Psoas muscle (tissue), 7 donors: ENCODE measurements at regions not wholly inside any gene's neighbourhood (a gene's known extent, or its start where the extent isn't known, plus 50 kb on each side); places are given as distances from the start of the nearest gene placed in this dataset.
"Not testable (repeated sequence)": the region's sequence is repeated elsewhere in the genome, so short reads cannot be mapped to it uniquely, and the experiment has no call there.

Source experiments
- ATAC-seq, 4 donors: fragments of 200-7000 bp; cut with Tn5 transposase; one replicate each; pipeline ENCODE4 v1.9.1; 2020; ENCODE audit warnings: moderate library complexity in 3 of 4, mild to moderate bottlenecking in 2 of 4
- DNase-seq, 2 donors: peaks; one replicate each; pipeline ENCODE4 v3.0.0-alpha.2; 2020
- H3K27ac ChIP-seq: fragments of 200-600 bp; one replicate; pipeline ENCODE4 v1.8.0; 2022
- H3K27me3 ChIP-seq, 3 donors: fragments of 200-600 bp in 1 of 3; one replicate each; pipeline versions ENCODE4 v1.6.1 to v1.8.0; 2013 to 2022; ENCODE audit warnings: low read length in 2 of 3, mild to moderate bottlenecking in 2 of 3, moderate library complexity in 1 of 3; ENCODE audit not compliant: insufficient read depth in 3 of 3
- H3K36me3 ChIP-seq, 2 donors: fragments of 200-600 bp in 1 of 2; one replicate each; pipeline versions ENCODE4 v1.6.1 to v1.8.0; 2013 to 2022; ENCODE audit warnings: low read depth in 1 of 2, mild to moderate bottlenecking in 1 of 2, moderate library complexity in 1 of 2; ENCODE audit not compliant: insufficient read depth in 1 of 2
- H3K4me1 ChIP-seq: fragments of 200-600 bp; one replicate; pipeline ENCODE4 v1.8.0; 2022
- H3K4me3 ChIP-seq: fragments of 200-600 bp; one replicate; pipeline ENCODE4 v1.8.0; 2022; ENCODE audit warnings: mild to moderate bottlenecking
- H3K9me3 ChIP-seq: fragments of 200-600 bp; one replicate; pipeline ENCODE4 v1.8.0; 2022
- WGBS, 3 donors: extraction: QIAGEN DNeasy Blood & Tissue Kit; methylation state at CpG; one replicate each; pipeline versions ENCODE4 v1.1.6 to v1.1.7; 2013; 5-methylcytosine and 5-hydroxymethylcytosine counted together
- intact Hi-C, 2 donors: fragments of 100-400 bp; cut with DNase I; formaldehyde crosslinking; loops; one replicate each; pipeline versions ENCODE4 v1.11.0 to v1.14.2; 2022
- TF ChIP-seq, protein P1 (sequence below): fragments of 200-600 bp; IDR thresholded peaks from one replicate; pipeline ENCODE4 v1.8.0; 2022; ENCODE audit warnings: antibody characterized with exemption
- donor health status: healthy with polysubstance abuse.
- donor health status: DM: no; HTN: no; CAD: no; lungs with moderate emphysema.
- donor health status: Bipolar disorder and iron deficiency.
- donor health status: healthy.
- donor health status: DM: yes; HTN: yes; CAD: no.
- donor health status: DM: no; HTN: no; CAD: no.
- donor health status: DM: yes; HTN: yes; CAD: no.

DNA sequence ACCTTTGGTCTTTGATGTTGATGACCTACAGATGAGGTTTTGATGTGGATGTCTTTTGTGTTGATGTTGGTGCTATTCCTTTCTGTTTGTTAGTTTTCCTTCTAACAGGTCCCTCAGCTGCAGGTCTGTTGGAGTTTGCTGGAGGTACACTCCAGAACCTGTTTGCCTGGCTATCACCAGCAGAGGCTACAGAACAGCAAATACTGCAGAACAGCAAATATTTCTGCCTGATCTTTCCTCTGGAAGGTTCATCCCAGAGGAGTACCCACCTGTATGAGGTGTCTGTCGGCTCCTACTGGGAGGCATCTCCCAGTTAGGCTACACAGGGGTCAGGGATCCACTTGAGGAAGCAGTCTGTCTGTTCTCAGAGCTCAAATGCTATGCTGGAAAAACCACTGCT, 694.5 kb upstream of the CDH6 start:
- Histone ChIP-seq H3K27ac (no peak overlapping the region), H3K9me3 (no peaks in the 10 kb centered on the region), H3K27me3 (no peaks in the 10 kb centered on the region), H3K4me1 (no peaks in the 10 kb centered on the region), H3K4me3 (no peak overlapping the region), H3K36me3 (no peaks in the 10 kb centered on the region)
- ATAC-seq (no peak), DNase-seq (no peak)
- intact Hi-C loops = no loop called here
- 0 to 40% (median 21%) methylated on average over 1 of the region's 1 CpG for WGBS, 3 donors
- TF ChIP-seq, protein P1, sequence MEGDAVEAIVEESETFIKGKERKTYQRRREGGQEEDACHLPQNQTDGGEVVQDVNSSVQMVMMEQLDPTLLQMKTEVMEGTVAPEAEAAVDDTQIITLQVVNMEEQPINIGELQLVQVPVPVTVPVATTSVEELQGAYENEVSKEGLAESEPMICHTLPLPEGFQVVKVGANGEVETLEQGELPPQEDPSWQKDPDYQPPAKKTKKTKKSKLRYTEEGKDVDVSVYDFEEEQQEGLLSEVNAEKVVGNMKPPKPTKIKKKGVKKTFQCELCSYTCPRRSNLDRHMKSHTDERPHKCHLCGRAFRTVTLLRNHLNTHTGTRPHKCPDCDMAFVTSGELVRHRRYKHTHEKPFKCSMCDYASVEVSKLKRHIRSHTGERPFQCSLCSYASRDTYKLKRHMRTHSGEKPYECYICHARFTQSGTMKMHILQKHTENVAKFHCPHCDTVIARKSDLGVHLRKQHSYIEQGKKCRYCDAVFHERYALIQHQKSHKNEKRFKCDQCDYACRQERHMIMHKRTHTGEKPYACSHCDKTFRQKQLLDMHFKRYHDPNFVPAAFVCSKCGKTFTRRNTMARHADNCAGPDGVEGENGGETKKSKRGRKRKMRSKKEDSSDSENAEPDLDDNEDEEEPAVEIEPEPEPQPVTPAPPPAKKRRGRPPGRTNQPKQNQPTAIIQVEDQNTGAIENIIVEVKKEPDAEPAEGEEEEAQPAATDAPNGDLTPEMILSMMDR = no peak

DNA sequence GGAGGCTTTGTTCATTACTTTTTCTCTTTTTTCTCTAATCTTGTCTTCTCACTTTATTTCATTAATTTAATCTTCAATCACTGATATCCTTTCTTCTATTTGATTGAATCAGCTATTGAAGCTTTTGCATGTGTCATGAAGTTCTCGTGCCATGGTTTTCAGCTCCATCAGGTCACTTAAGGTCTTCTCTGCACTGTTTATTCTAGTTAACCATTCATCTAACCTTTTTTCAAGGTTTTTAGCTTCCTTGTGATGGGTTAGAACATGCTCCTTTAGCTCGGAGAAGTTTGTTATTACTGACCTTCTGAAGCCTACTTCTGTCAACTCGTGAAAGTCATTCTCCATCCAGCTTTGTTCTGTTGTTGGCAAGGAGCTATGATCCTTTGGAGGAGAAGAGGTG, 695.0 kb upstream of the CDH6 start:
- H3K36me3 ChIP-seq, intact Hi-C loops: not testable (repeated sequence)

DNA sequence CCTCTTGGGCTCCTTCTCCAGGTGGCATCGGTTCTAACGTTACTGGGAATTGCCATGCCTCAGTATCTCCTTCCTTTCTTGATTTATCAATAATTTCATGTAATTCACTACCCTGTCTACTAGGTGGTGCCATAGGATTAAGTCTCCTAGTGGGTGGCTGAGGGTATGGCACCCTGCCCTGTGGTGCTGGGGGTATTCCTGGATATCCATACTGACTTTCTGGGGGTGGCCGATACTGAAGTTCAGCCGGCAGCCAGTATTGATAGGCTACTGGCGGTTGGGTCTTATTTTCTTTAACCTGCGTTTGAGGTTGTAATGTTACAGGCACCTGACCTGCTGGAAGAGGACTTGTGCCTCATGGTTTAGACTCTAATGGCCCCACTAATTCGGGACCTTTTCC, 699.4 kb upstream of the CDH6 start:
- H3K27ac ChIP-seq, H3K9me3 ChIP-seq, H3K36me3 ChIP-seq, DNase-seq, H3K4me1 ChIP-seq, H3K4me3 ChIP-seq, ATAC-seq, intact Hi-C loops, H3K27me3 ChIP-seq: not testable (repeated sequence)
- WGBS, 3 donors = 62 to 87% (median 82%) methylated on average over 4 to 5 of the region's 7 CpGs

More for the DNA sequence above, 695.0 kb upstream of the CDH6 start:
- 74 to 82% (median 80%) methylated on average over 3 of the region's 3 CpGs for WGBS, 3 donors
- ATAC-seq, H3K9me3 ChIP-seq, H3K27me3 ChIP-seq, H3K4me3 ChIP-seq, DNase-seq, H3K4me1 ChIP-seq, H3K27ac ChIP-seq: not testable (repeated sequence)

DNA sequence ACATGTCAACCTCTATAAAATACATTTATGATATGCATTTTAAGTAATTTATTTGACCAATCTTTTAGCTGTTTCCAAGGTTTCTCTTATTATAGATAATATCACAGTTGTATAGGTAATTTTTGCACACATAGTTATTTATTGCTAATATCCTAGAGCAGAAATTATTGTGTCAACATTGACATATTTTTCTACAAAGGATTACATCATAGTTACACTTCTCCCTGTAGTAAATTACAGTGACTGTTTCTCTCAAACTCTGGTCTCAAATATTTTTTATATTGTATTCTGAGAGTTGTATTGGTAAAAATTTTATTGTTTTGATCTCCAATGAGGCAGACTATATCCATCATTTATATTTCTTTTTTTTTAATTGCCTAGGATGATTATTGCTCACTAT, 714.4 kb upstream of the CDH6 start:
- DNase-seq (no peak), ATAC-seq (no peak)
- Histone ChIP-seq H3K27ac (no peak overlapping the region), H3K36me3 (no peaks in the 10 kb centered on the region), H3K4me1 (no peaks in the 10 kb centered on the region), H3K9me3 (peaks cover 6% of the 10 kb centered on the region), H3K4me3 (no peak overlapping the region), H3K27me3 (no peaks in the 10 kb centered on the region)
- TF ChIP-seq, protein P1 = no peak
- intact Hi-C loops = loop anchor here in 1 of 2 donors (10.0 kb wide), 1 partner anchor 46 kb away; no protein-coding TSS in a partner anchor

DNA sequence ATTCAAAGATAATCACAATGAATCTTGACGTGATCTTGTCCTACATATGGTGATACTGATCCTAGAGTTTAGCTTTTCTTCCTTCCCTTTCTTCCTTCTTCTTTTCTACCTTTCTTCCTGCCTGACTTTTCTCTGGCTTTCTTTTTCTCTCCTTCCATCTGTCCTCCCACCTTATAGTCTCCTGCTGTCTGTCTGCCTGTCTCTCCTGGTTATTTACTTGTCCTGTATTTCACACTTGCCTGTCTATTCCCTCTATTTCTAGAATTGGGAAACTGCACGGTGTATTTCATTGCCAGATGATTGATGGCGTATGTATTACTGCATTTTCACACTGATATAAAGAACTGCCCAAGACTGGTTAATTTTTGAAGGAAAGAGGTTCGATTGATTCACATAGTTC, 718.1 kb upstream of the CDH6 start:
- no peak for ATAC-seq
- intact Hi-C loops = loop anchor here in 1 of 2 donors (10.0 kb wide), 1 partner anchor 49 kb away; no protein-coding TSS in a partner anchor
- Histone ChIP-seq H3K9me3 (peaks cover 6% of the 10 kb centered on the region), H3K4me3 (no peak overlapping the region), H3K36me3 (no peaks in the 10 kb centered on the region), H3K4me1 (no peaks in the 10 kb centered on the region), H3K27ac (no peak overlapping the region), H3K27me3 (no peaks in the 10 kb centered on the region)
- WGBS, 3 donors = 54 to 70% (median 65%) methylated on average over 4 of the region's 4 CpGs
- TF ChIP-seq, protein P1 = no peak
- DNase-seq = no peak

DNA sequence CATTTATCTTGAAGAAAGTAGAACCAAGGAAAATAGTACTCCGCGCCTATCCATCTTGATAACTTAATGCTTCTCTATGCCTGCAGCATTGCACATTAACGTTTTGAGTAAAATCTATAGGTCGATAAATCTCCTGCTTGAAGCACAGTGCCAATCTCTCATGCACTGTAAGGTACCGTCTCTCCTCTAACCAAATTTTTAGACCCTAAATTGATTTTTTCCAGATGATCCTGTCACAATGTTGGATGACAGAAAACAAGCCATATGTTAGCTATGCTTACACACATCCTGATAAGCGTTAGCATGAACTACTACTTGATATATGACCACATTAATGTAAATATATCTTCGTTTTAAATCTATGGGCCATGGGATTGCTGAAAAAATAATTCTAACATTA, 723.8 kb upstream of the CDH6 start:
- 69 to 77% (median 74%) methylated on average over 7 of the region's 7 CpGs for WGBS, 3 donors
- H3K4me1 ChIP-seq = no peaks in the 10 kb centered on the region
- ATAC-seq = no peak
- no peak for DNase-seq
- intact Hi-C loops = loop anchor here in 1 of 2 donors (10.0 kb wide), 1 partner anchor 55 kb away; no protein-coding TSS in a partner anchor
- H3K36me3 ChIP-seq = no peaks in the 10 kb centered on the region
- no peak overlapping the region for H3K4me3 ChIP-seq
- peaks cover 9% of the 10 kb centered on the region for H3K9me3 ChIP-seq
- TF ChIP-seq, protein P1 = no peak
- H3K27me3 ChIP-seq = no peaks in the 10 kb centered on the region
- no peak overlapping the region for H3K27ac ChIP-seq
